Mesendoderm (in vitro differentiated cells): ENCODE measurements at regions not wholly inside any gene's neighbourhood (a gene's known extent, or its start where the extent isn't known, plus 50 kb on each side); places are given as distances from the start of the nearest gene placed in this dataset.
A peak's percentile ranks its signal among the peaks of the same experiment; 100 is the strongest.

Source experiments
- DNase-seq: peaks from one replicate; pipeline ENCODE4 v3.0.0; 2013
- H2AK5ac ChIP-seq: 2 replicates; pipeline ENCODE4 v1.6.1; 2013; ENCODE audit warnings: low read length, inconsistent platforms
- H2BK120ac ChIP-seq: 2 replicates; pipeline ENCODE4 v1.6.1; 2013; ENCODE audit warnings: low read depth, mild to moderate bottlenecking, low read length, moderate library complexity, mixed read lengths
- H2BK15ac ChIP-seq: replicated peaks from 2 replicates; pipeline ENCODE4 v1.6.1; 2013; ENCODE audit warnings: low read depth, mild to moderate bottlenecking, moderate library complexity
- H2BK5ac ChIP-seq: 2 replicates; pipeline ENCODE4 v1.6.1; 2013; ENCODE audit warnings: low read length, inconsistent platforms
- H3K18ac ChIP-seq: 2 replicates; pipeline ENCODE4 v1.6.1; 2013; ENCODE audit warnings: mild to moderate bottlenecking, low read length, mixed read lengths
- H3K23ac ChIP-seq: one replicate; pipeline ENCODE4 v1.6.1; 2013; ENCODE audit warnings: low read length
- H3K27ac ChIP-seq: 2 replicates; pipeline ENCODE4 v1.5.1; 2013; ENCODE audit warnings: low read depth, mild to moderate bottlenecking, inconsistent platforms, low read length, moderate library complexity
- H3K27me3 ChIP-seq: 2 replicates; pipeline ENCODE4 v1.6.1; 2013; ENCODE audit warnings: low read length, control low read depth, mild to moderate bottlenecking, inconsistent platforms; ENCODE audit not compliant: insufficient read depth, poor library complexity
- H3K36me3 ChIP-seq: 2 replicates; pipeline ENCODE4 v1.6.1; 2013; ENCODE audit warnings: low read length, inconsistent platforms; ENCODE audit not compliant: control insufficient read depth, insufficient read depth
- H3K4ac ChIP-seq: one replicate; pipeline ENCODE4 v1.6.1; 2013; ENCODE audit warnings: low read depth, mild to moderate bottlenecking, low read length, moderate library complexity
- H3K4me1 ChIP-seq: 2 replicates; pipeline ENCODE4 v1.6.1; 2013; ENCODE audit warnings: low read depth, low read length, inconsistent platforms; ENCODE audit not compliant: control insufficient read depth
- H3K4me2 ChIP-seq: 2 replicates; pipeline ENCODE4 v1.6.1; 2013; ENCODE audit warnings: low read length
- H3K4me3 ChIP-seq: 2 replicates; pipeline ENCODE4 v1.5.1; 2013; ENCODE audit warnings: mild to moderate bottlenecking, low read length
- H3K56ac ChIP-seq: one replicate; pipeline ENCODE4 v1.6.1; 2013; ENCODE audit warnings: low read length
- H3K79me1 ChIP-seq: 2 replicates; pipeline ENCODE4 v1.6.1; 2013; ENCODE audit warnings: low read length, inconsistent platforms
- H3K79me2 ChIP-seq: 2 replicates; pipeline ENCODE4 v1.6.1; 2013; ENCODE audit warnings: mild to moderate bottlenecking, low read length; ENCODE audit not compliant: control insufficient read depth, insufficient read depth
- H3K9ac ChIP-seq: 2 replicates; pipeline ENCODE4 v1.6.1; 2013; ENCODE audit warnings: low read length, inconsistent platforms
- H4K5ac ChIP-seq: one replicate; pipeline ENCODE4 v1.6.1; 2013; ENCODE audit warnings: low read length
- H4K8ac ChIP-seq: one replicate; pipeline ENCODE4 v1.6.1; 2013; ENCODE audit warnings: low read depth, mild to moderate bottlenecking, control low read depth, low read length, moderate library complexity
- WGBS: extraction: QIAGEN DNeasy Blood & Tissue Kit; methylation state at CpG from one replicate; pipeline ENCODE4 v1.1.7; 2013; ENCODE audit warnings: low lambda C conversion rate, missing lambda C conversion rate; ENCODE audit not compliant: insufficient coverage; ENCODE audit errors: extremely low coverage; 5-methylcytosine and 5-hydroxymethylcytosine counted together

DNA sequence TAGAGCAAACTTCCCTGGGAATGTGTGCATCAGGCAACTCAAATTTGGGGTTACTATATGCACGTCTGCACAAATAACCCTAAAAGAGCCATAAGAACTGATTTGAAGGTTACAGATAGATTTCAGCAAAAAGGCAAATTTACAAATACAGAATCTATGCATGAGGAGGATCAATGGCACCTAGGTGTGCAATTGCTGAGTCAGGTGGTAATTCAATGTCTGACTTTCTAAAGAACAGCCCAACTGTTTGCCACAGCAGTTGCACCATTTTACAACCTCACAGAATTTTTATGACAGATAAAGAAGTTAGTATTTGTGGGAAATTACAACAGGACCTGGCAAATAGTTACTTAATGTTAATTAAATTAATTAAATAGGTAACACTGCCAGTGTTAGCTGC, 405.5 kb downstream of the TMEM114 start:
- WGBS: no CpG with 5 or more reads among the region's 1 CpG

DNA sequence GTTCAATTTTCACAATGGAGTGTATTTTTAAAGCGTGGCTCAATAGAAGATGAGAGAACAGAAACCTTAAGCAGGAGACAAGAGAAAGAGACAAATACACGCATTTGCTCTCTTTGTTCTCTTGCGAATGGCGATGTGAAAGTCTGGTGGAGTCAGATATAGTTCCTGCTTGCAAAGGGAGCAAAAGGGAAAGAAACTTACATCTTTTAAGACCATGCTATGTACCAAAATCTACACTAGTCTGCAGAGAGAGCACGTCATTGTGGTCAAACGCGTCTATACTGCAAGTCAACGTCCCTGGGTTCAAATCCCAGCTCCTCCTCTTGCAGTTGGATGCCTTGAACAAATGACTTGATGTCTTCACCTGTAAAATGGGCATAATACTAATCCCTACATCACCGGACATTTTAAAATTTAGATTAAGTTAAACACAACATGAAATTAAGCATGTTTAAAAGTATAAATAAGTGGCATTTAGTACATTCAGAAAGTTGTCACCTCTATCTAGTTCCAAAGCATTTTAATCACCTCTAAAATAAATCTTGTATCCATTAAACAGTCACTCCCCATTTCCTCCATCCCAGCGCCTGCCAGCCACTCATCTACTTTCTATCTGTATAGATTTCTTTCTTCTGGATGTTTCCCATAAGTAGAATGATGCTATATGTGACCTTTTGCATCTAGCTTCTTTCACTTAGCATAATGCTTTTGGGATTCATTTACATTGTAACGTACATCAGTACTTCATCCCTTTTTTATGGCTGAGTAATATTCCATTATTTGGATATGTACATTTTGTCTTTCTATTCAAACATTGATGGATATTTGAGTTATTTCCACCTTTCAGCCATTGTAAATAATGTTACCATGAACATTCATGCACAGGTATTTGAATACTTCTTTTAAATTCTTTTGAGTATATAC, 406.9 kb downstream of the TMEM114 start:
- Histone ChIP-seq H3K56ac (no peak overlapping the region), H3K4me2 (no peak overlapping the region), H3K27me3 (no peaks in the 10 kb centered on the region), H4K8ac (no peak overlapping the region), H3K27ac (no peak overlapping the region), H2BK15ac (no peak overlapping the region), H4K5ac (no peak overlapping the region), H3K4ac (no peak overlapping the region), H3K79me1 (no peaks in the 10 kb centered on the region), H2AK5ac (no peak overlapping the region), H3K4me3 (no peak overlapping the region), H3K18ac (no peak overlapping the region), H3K36me3 (no peaks in the 10 kb centered on the region), H2BK120ac (no peak overlapping the region), H3K79me2 (no peaks in the 10 kb centered on the region), H3K9ac (no peak overlapping the region), H3K23ac (no peak overlapping the region), H2BK5ac (no peak overlapping the region), H3K4me1 (no peaks in the 10 kb centered on the region)
- no CpG with 5 or more reads among the region's 11 CpGs for WGBS
- DNase-seq: no peak

More for the DNA sequence above, 405.5 kb downstream of the TMEM114 start:
- Histone ChIP-seq H3K79me2 (no peaks in the 10 kb centered on the region), H3K9ac (no peak overlapping the region), H2AK5ac (no peak overlapping the region), H3K23ac (no peak overlapping the region), H3K56ac (no peak overlapping the region), H3K18ac (no peak overlapping the region), H3K4me1 (no peaks in the 10 kb centered on the region), H2BK15ac (no peak overlapping the region), H3K79me1 (no peaks in the 10 kb centered on the region), H3K4ac (no peak overlapping the region), H3K36me3 (no peaks in the 10 kb centered on the region), H3K27ac (no peak overlapping the region), H3K4me2 (no peak overlapping the region), H4K8ac (no peak overlapping the region), H2BK120ac (no peak overlapping the region), H3K4me3 (no peak overlapping the region), H3K27me3 (no peaks in the 10 kb centered on the region), H4K5ac (no peak overlapping the region), H2BK5ac (no peak overlapping the region)
- no peak for DNase-seq

DNA sequence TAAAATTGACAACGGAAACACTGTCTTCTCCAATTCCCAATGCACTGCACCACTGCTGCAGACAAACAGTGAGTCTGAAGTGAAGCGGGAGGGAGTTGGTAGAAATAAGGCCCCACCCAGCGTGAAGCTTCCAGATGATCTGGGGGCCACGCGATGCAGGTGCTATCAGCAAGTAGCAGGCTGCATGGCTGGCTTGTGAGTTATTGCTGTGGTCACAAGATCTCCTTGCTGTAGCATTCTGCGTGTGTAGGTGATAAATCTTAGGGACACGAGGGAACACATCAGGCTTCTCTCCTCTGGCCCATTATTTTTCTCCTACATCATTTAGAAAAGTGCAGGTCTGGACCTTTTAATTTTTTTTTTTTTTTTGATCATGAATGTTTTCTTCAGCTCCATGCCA, 407.6 kb downstream of the TMEM114 start:
- no peak overlapping the region for H3K27ac ChIP-seq
- no peak overlapping the region for H3K18ac ChIP-seq
- WGBS: no CpG with 5 or more reads among the region's 7 CpGs
- H3K9ac ChIP-seq: no peak overlapping the region
- H2AK5ac ChIP-seq: no peak overlapping the region
- DNase-seq: no peak
- H3K4me3 ChIP-seq: no peak overlapping the region
- H4K5ac ChIP-seq: no peak overlapping the region
- H4K8ac ChIP-seq: no peak overlapping the region
- no peak overlapping the region for H3K4ac ChIP-seq
- H2BK15ac ChIP-seq: no peak overlapping the region
- no peak overlapping the region for H3K4me2 ChIP-seq
- H3K79me1 ChIP-seq: no peaks in the 10 kb centered on the region
- no peaks in the 10 kb centered on the region for H3K79me2 ChIP-seq
- no peak overlapping the region for H3K23ac ChIP-seq
- H3K56ac ChIP-seq: no peak overlapping the region
- no peaks in the 10 kb centered on the region for H3K4me1 ChIP-seq
- H3K36me3 ChIP-seq: no peaks in the 10 kb centered on the region
- no peak overlapping the region for H2BK5ac ChIP-seq
- no peaks in the 10 kb centered on the region for H3K27me3 ChIP-seq
- no peak overlapping the region for H2BK120ac ChIP-seq

DNA sequence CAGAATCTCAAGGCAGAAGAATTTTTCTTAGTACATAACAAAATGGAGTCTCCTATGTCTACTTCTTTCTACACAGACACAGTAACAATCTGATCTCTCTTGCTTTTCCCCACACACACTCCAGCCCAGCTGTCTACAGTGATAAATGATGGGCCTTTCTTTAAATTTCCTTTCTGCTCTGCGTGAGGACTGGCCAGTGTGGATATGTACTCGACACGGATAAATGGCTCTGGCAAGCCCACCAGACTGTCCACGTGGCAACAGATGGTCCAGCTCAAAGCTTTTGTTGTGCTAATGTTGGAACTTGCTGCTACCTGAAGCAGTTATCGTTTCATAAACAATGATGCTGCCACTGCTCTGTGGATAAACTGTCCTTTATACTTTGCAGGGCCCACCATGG, 410.7 kb downstream of the TMEM114 start:
- H3K4me3 ChIP-seq: no peak overlapping the region
- H3K23ac ChIP-seq: no peak overlapping the region
- no peak overlapping the region for H4K5ac ChIP-seq
- H3K18ac ChIP-seq: peak overlapping the region; percentile 1
- H3K79me1 ChIP-seq: no peaks in the 10 kb centered on the region
- H3K4ac ChIP-seq: no peak overlapping the region
- H4K8ac ChIP-seq: no peak overlapping the region
- H3K27me3 ChIP-seq: no peaks in the 10 kb centered on the region
- H3K9ac ChIP-seq: no peak overlapping the region
- H2AK5ac ChIP-seq: no peak overlapping the region
- H3K4me1 ChIP-seq: no peaks in the 10 kb centered on the region
- H2BK15ac ChIP-seq: no peak overlapping the region
- H3K79me2 ChIP-seq: no peaks in the 10 kb centered on the region
- H3K56ac ChIP-seq: peak overlapping the region; percentile 67
- H3K4me2 ChIP-seq: no peak overlapping the region
- DNase-seq: no peak
- H2BK5ac ChIP-seq: peak overlapping the region; percentile 80
- peak overlapping the region; percentile 2 for H2BK120ac ChIP-seq
- no peaks in the 10 kb centered on the region for H3K36me3 ChIP-seq
- WGBS: no CpG with 5 or more reads among the region's 5 CpGs
- peak overlapping the region; percentile 54 for H3K27ac ChIP-seq

DNA sequence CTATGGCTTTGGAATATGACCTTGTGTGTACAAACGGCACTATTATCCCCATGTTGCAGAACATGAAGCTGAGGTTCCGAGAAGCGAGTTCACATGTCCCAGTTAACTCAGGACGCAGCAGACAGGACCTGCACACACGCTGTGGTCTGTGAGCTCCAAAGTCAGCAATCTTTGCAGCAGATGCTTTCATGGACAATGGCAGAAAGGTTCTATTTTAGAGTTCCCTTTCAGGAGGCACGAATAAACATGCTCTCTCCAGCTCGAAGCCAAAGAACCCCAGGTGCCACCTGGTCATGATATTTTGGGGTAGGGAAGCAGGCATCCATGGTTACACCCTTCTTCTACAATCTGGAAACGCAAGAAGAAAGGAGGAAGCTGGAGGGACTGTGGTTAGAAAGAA, 412.0 kb downstream of the TMEM114 start:
- Histone ChIP-seq H2BK15ac (no peak overlapping the region), H3K27me3 (no peaks in the 10 kb centered on the region), H3K23ac (no peak overlapping the region), H3K4me2 (no peak overlapping the region), H3K9ac (no peak overlapping the region), H3K36me3 (no peaks in the 10 kb centered on the region), H3K56ac (peak overlapping the region; percentile 62), H3K27ac (peak overlapping the region; percentile 70), H3K4me1 (no peaks in the 10 kb centered on the region), H3K18ac (no peak overlapping the region), H2BK5ac (peak overlapping the region; percentile 74), H2AK5ac (peak overlapping the region; percentile 22), H2BK120ac (no peak overlapping the region), H3K79me2 (no peaks in the 10 kb centered on the region), H3K4ac (no peak overlapping the region), H3K79me1 (no peaks in the 10 kb centered on the region), H3K4me3 (no peak overlapping the region), H4K5ac (no peak overlapping the region), H4K8ac (peak overlapping the region; percentile 65)
- no CpG with 5 or more reads among the region's 8 CpGs for WGBS
- DNase-seq: no peak
